BE2C (cell line): ENCODE measurements at regions not wholly inside any gene's neighbourhood (a gene's known extent, or its start where the extent isn't known, plus 50 kb on each side); places are given as distances from the start of the nearest gene placed in this dataset.

Source experiments
- DNase-seq: peaks from one replicate; pipeline ENCODE4 v3.0.0-alpha.2; 2020
- H3K27me3 ChIP-seq: fragments of 250-450 bp; sonication (Bioruptor Pico); 2 replicates; pipeline ENCODE4 v1.5.1; 2020; ENCODE audit warnings: mild to moderate bottlenecking
- H3K36me3 ChIP-seq: fragments of 250-450 bp; sonication (Bioruptor Pico); 2 replicates; pipeline ENCODE4 v1.5.1; 2020; ENCODE audit warnings: mild to moderate bottlenecking
- H3K4me1 ChIP-seq: fragments of 250-450 bp; sonication (Bioruptor Pico); 2 replicates; pipeline ENCODE4 v1.5.1; 2020
- H3K4me3 ChIP-seq: 2 replicates; pipeline ENCODE4 v1.5.1; 2011; ENCODE audit warnings: low read depth, low read length
- H3K9me3 ChIP-seq: fragments of 250-450 bp; sonication (Bioruptor Pico); 2 replicates; pipeline ENCODE4 v1.5.1; 2020
- CTCF ChIP-seq: IDR thresholded peaks from 2 replicates; pipeline ENCODE4 v1.5.1; 2012; ENCODE audit warnings: mild to moderate bottlenecking, low read depth, low read length

GRCh38 chr18:24799720-24800119, 339.3 kb downstream of the HRH4 start:
- no peak for TF ChIP-seq CTCF
- Histone ChIP-seq H3K36me3 (no peaks in the 10 kb centered on the region), H3K4me1 (no peaks in the 10 kb centered on the region), H3K9me3 (no peaks in the 10 kb centered on the region), H3K27me3 (no peaks in the 10 kb centered on the region), H3K4me3 (no peak overlapping the region)
- DNase-seq = no peak

GRCh38 chr18:24801001-24801400, 340.6 kb downstream of the HRH4 start:
- no peak for TF ChIP-seq CTCF

GRCh38 chr18:24802456-24802855, 342.0 kb downstream of the HRH4 start:
- TF ChIP-seq CTCF = no peak
- Histone ChIP-seq H3K4me1 (no peaks in the 10 kb centered on the region), H3K4me3 (no peak overlapping the region), H3K9me3 (no peaks in the 10 kb centered on the region), H3K36me3 (no peaks in the 10 kb centered on the region), H3K27me3 (no peaks in the 10 kb centered on the region)
- DNase-seq = no peak

More at GRCh38 chr18:24801001-24801400, 340.6 kb downstream of the HRH4 start:
- DNase-seq = no peak
- H3K4me3 ChIP-seq = no peak overlapping the region
- no peaks in the 10 kb centered on the region for H3K4me1 ChIP-seq
- H3K9me3 ChIP-seq = no peaks in the 10 kb centered on the region
- H3K27me3 ChIP-seq = no peaks in the 10 kb centered on the region
- H3K36me3 ChIP-seq = no peaks in the 10 kb centered on the region

GRCh38 chr18:24805156-24805555, 344.7 kb downstream of the HRH4 start:
- H3K36me3 ChIP-seq = no peaks in the 10 kb centered on the region
- no peaks in the 10 kb centered on the region for H3K9me3 ChIP-seq
- H3K4me3 ChIP-seq = no peak overlapping the region
- no peak for DNase-seq
- no peak for TF ChIP-seq CTCF
- no peaks in the 10 kb centered on the region for H3K27me3 ChIP-seq
- no peaks in the 10 kb centered on the region for H3K4me1 ChIP-seq

- Histone ChIP-seq H3K9me3 (no peaks in the 10 kb centered on the region), H3K4me1 (no peaks in the 10 kb centered on the region), H3K36me3 (no peaks in the 10 kb centered on the region), H3K27me3 (no peaks in the 10 kb centered on the region), H3K4me3 (no peak overlapping the region)
- no peak for TF ChIP-seq CTCF
- DNase-seq = no peak
These were observed 348.9 kb downstream of the HRH4 start for GRCh38 chr18:24809173-24809950.

- Histone ChIP-seq H3K27me3 (no peaks in the 10 kb centered on the region), H3K9me3 (no peaks in the 10 kb centered on the region), H3K36me3 (no peaks in the 10 kb centered on the region), H3K4me3 (no peak overlapping the region), H3K4me1 (no peaks in the 10 kb centered on the region)
- no peak for DNase-seq
- no peak for TF ChIP-seq CTCF
These were observed 350.3 kb downstream of the HRH4 start for GRCh38 chr18:24810561-24811305.
